ENCODE measurements at regions not wholly inside any gene's neighbourhood (a gene's known extent, or its start where the extent isn't known, plus 50 kb on each side); places are given as distances from the start of the nearest gene placed in this dataset.

DNA sequence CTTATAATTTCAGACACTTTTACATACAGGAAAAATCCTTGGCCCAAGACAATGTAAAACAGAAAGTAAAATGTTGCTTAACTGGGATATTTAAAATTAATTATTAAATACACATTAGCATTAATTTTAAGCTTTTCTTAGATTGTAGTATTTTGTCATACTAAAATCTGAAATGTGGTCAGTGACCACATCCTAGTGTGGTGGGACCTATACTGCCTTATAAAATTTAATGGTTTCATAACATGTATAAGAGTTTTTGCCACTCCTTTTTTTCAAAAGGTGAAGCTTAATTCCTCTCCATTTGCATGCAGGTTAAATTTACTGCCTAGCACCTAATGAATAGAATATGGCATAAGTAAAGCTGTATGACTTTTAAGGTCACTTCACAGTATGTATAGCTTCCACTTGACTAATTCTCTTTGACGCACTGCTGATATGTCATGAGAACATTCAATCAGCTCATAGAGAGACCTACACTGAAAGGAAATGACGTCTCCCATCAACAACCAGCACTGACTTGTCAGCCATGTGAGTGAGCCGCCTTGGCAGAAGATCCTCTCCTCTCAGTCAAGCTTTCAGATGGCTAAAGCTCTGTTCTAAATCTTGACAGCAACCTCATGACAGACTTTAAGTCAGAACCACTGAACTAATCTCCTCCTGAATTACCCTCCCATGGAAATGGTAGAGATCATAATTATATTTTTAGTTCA is 847.8 kb downstream of the SI start:
- DNase-seq = no peak

DNA sequence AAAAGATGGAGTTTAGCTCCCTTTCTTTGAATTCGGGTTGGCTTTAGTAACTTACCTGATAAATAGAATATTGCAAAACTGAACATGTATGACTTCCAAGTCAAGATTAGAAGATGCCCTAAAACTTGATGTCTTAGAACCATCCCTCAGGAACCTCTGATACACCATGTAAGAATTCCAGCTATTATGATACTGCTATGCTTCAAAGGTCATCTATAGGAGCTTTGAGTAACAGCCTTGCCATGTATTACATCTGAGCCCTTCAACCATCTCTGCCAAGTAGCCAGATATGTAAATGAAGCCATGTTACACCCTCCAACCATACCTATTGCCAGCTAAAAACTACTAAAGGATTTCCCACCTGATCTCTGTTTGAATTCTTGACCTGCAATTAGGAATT is 854.2 kb downstream of the SI start:
- DNase-seq = no peak

DNA sequence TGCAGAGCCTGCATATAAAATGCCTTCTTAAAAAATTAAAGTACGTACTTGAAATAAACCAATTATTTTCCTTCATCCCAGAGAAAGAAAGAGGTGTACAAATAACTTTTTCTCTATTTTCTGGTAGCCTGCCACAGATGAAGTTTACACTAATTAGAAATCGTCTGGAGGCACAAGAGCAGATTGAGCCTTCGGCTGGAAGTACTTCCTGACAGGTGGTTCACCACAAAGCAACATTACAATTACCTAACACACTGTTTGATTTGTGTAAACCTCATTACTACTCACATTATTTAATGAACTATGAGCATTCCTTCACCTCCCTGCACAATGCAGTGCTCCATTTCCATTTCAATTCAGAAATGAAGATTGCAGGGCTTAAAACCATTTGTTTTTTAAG is 856.1 kb downstream of the SI start:
- no peak for DNase-seq

DNA sequence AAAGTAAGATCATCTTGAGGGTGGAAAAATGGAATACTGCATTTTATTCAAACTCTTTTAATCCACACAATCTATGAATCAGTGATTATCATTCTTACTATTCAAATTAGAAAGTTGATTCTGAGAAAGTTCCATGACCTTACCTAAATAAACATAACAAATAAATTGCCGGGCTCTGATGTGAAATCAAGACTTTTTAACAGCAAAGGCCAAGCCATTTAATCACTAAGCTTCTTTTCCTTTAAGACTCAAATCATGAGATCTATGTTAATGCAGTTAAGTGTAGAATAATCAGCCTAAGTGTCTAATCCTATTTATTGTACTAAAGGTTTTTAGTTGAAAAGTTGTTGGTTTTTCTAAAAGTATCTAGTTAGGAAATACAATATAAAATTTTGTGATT is 857.0 kb downstream of the SI start:
- DNase-seq = no peak

DNA sequence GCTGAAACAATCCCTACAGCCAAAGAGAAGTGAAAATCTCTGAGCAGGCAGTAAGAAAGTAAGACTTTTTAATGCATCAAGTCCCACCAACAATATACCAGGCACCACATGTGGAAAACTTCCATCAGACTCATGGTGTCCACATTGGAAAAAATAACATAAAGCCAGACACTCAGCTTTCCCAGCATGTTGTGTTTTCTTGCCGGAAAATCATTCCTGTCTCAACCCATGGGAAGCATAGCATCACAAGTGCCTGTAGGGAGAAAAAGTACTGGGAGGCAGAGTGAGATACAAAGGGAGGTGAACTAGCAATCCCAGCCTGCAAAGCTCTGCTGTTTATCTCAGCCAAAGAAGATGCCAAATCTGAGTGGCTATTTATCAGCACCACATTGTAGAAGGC is 868.9 kb downstream of the SI start:
- DNase-seq = no peak

DNA sequence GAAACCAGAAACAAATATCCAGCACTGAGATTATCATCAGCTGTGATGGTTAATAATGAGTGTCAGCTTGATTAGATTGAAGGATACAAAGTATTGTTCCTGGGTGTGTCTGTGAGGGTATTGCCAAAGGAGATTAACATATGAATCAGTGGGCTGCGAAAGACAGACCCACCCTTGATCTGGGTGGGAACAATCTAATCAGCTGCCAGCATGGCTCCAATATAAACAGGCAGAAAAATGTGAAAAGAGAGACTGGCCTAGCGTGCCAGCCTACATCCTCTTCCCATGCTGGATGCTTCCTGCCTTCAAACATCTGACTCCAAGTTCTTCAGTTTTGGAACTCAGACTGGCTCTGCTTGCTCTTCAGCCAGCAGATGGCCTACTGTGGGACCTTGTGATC is 869.5 kb downstream of the SI start:
- no peak for DNase-seq

DNA sequence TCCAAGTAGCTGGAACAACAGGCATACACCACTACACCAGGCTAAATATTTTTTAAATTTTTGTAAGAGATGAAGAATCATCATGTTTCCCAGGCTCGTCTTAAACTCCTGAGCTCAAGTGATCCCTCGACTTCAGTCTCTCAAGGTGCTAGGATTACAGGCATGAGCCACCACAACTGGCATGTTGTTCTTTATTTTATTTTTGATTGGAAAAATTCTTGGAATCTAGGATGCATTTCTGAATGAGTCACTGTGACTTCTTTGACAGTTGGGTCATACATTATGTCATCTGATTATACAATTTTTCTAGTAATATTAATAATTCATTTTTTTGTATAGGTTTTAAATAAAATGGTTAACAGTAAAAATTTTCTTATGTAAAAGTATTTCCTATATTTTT is 870.2 kb downstream of the SI start:
- no peak for DNase-seq

DNA sequence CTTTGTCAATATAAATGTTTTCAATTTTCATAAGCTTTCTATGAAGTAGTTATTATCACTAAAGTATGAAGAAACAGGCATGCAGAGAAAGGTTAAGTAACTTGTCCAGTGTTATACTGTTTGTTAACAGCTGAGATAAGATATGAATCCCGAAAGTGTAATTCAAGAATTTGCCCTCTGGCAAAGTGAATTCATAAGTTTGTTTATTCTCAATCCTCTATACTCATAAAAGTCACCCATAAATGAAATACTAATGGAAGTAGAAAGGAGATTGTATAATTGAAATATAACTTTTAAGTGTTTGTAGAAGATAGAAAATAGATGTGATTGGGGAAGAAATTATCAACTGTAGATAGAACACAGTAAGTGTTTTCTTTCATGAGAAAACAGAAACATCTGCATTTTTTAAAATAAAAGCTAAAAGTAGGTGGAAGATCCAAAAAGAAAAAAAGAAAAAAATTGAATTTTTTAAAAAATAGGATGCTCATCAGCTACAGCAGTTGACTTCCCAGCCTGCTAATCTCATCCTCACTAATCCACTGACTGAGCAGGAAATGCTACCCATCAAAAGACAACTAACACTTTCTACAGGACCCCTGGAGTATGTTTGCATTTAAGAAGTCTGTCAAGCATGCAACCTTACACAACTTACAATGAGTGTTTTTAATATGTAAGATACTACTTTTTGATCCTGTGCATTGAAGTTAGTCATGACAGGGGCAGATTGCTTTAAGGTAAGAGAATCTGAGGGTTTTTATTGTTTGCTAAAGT is 878.1 kb downstream of the SI start:
- DNase-seq = no peak

DNA sequence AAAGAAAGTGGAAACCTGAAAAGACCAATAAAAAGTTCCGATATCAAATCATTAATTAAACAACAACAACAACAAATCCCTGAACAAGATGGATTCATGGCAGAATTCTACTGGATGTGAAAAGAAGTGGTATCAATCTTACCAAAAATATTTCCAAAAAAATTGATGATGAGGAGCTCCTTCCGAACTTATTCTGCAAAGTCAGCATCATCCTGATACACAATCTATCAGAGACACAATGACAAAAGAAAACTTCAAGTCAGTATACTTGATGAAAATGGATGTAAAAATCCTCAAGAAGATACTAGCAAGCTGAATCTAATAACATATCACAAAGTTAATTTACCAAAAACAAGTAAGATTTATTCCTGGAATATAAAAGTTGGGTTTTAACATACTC is 881.8 kb downstream of the SI start:
- no peak for DNase-seq

DNA sequence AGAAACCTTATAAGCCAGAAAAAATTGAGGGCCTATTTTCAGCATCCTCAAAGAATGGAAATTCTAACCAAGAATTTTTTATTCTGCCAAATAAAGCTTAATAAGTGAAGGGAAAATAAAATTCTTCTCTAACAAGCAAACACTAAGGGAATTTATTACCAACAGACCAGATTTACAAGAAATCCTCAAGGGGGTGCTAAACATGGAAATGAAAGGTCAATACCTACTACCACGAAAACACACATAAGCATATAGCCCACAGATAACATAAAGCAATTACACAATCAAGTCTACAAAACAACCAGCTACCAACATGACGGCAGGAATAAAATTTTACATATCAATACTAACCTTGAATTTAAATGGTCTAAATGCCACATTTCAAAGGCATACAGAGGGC is 883.5 kb downstream of the SI start:
- no peak for DNase-seq

DNA sequence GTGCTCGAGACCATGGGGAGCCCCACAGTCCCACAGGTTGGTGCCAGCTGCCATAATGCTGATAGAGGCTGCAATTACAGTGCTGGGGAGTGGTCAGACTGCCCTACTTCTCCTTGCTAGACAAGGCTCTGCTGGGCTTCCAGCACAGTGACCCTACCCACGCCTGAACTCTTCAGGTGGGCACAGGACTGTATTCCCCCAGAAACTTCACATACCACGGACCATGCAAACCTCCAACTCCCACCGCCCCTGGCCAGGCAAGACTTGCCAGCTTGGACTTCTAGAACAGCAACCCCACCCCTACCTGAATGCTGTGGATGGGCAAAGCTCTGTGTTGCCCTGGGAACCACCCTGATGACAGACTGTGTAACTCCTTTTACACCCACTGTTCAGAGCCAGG is 885.3 kb downstream of the SI start:
- no peak for DNase-seq

DNA sequence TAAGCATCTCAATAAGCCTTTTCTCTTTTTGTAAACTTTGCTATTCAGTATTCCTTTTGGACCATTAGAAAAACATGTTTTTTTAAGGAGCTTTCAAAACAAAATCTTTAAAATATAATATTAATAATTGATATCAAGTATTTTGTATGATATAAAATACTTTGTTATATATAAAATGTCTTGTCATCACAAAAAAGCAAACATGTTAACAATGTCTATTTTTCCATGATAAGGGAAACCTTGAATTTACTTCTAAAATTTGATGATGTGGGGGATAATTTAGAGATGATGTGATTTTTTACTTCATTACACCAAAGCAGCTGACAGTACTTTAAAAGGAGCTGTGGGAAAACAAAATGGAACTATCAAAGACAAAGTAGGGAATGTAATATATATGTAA is 887.7 kb downstream of the SI start:
- DNase-seq = no peak

DNA sequence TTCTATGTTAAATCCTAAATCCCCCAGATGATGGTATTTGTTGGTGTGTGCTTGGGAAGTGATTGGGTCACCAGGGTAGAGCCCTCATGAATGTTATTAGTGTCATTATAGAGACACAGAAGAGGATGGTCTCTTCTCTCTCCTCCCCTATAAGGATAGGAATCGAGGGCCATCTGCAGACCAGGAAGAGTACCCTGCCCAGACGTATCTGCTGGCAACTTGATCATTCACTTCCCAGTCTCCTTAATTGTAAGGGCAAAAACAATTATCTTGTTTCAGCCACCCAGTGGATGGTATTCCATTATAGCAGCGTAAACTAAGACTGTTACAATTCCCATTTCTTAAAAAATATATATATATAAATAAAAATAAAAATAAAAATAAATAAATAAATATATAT is 892.2 kb downstream of the SI start:
- DNase-seq = no peak

DNA sequence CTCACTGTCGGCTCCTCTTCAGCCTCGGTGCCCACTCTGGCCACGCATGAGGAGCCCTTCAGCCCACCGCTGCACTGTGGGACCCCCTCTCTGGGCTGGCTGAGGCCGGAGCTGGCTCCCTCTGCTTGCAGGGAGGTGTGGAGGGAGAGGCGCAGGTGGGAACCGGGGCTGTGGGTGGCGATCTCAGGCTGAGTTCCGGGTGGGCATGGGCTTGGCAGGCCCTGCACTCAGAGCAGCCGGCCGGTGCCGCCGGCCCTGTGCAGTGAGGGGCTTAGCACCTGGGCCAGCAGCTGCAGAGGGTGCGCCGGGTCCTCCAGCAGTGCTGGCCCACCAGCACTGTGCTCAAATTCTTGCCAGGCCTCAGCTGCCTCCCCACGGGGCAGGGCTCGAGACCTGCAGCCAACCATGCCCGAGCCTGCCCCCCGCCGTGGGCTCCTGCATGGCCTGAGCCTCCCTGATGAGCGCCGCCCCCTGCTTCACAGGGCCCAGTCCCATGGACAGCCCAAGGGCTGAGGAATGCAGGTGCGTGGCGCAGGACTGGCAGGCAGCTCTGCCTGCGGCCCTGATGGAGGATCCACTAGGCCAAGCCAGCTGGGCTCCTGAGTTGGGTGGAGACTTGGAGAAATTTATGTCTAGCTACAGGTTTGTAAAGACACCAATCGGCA is 899.1 kb downstream of the SI start:
- DNase-seq = no peak

DNA sequence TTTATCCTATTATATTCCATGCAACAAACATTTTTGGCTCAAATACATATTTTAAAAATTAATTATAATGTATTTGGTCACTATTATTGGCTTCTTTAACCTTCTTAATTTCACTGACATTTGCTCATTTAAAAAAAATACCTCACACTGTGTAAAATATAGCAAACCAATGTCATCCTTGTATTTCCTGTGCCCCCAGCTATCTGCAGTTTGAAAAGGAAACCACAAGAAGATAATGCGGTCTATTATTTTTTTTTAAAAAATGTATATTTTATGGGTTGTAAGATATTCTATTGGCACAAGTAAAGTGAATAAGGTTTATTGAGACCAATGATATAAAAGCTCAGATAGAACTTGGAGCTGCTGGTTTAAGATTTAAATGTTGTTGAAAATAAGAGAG is 904.2 kb downstream of the SI start:
- DNase-seq = no peak

DNA sequence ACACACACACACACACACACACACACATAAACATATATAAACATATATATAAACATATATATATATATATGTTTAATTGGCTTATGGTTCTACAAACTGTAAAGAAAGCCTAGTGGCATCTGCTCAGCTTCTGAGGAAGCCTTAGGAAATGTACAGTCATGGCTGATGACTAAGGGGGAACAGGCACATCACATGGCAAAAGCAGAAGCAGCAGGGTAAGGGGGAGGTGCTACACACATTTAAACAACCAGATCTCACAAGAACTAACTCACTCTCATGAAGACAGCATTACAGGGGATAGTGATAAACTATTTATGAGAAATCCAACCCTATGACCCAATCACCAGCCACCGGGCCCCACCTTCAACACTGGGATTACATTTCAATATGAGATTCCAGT is 922.9 kb downstream of the SI start:
- no peak for DNase-seq

DNA sequence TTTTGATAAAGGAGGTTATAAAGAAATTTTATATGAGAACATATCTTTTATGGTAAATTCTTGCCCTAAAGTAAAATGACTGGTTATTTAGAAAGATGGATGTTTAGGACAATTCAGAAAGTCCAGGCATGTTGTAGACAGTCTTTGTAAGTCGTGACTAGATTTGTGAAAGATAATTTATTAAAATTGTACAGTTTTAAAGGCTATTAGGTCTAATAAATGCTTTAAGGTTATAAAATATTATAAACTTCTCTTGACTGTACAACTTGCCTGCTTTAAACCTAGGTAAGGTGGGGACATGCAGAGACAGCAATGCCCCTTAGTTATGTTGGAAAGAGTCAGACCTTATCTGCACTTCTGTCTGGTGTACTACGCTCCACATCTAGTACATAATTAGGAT is 933.5 kb downstream of the SI start:
- no peak for DNase-seq

DNA sequence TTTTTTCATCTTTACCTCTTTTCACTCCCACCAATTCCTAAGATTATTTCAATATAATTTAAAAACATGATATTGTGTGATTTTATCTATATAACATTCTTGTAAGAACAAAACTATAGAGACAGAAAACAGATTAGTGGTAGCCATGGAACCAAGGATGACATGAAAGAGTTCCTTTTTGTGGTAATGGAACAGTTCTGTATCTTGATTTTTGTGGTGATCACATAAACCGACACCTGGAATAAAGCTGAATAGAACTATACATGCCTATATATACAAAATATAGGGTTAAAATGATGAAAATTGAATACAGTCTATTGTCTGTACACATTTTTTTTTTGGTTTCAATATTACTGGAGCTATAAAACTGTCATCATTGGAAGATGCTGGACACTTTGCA is 945.4 kb downstream of the SI start:
- no peak for DNase-seq

DNA sequence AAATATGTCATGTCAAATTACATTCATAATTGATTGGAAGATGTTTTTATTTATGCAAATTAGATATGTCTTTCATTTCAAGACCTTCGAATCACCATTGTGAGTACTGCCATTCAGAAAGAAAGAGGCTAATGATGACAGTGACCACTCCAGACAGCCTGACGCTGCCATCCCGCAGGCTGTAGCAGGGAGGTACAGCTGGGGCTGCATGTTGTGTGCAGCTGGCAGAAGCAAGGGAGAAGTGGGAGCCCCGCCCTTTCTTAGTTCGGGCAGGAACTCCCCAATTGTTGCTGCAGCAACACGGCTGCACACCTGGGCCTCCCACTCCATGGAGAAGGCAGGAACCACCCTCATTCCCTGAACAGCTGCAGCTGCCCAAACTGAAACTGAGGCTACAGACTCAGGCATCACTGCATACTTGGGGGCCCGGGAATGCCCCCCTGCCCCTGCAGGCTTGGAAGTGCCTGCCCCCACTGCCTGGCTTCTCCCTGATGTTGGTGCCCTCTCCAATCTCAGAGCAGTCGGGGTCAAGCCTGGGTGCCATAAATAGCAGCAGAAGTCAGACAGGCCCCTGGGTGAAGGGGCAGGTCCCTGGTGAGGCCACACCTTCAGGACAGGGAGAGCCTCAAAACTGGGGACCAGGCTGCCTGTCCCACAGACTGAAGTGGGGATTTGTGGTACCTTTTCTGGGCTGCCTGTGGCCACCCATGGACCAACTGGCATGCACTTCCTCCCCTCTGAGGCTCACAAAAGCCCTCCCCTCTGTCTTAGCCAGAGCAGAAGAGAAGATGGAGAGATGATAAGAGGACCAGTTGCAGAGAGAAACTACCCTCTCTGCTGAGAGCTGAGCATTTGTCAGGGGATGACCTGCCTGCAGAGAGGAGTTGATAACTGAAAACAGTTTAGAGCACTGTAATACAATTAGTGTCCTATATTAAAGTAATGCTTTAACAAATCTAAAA is 964.6 kb downstream of the SI start:
- DNase-seq = no peak

DNA sequence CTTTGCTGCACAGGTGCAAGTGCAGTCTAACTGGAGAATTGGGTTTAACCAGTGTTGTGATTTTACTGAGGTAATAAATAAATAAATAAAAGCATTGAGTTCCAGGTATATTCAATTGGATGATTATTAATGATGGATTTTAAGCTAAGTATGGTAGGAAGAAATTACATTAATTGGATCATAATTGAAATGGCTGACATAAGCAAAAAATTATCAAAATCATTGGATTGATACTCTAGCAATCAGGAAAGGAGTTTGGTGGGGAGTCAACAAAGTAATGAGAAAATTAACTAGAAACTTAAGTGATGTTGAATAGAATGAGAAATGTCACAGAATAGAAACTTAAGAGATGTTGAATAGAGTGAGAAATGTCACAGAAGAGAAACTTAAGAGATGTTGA is 981.9 kb downstream of the SI start:
- DNase-seq = no peak

DNA sequence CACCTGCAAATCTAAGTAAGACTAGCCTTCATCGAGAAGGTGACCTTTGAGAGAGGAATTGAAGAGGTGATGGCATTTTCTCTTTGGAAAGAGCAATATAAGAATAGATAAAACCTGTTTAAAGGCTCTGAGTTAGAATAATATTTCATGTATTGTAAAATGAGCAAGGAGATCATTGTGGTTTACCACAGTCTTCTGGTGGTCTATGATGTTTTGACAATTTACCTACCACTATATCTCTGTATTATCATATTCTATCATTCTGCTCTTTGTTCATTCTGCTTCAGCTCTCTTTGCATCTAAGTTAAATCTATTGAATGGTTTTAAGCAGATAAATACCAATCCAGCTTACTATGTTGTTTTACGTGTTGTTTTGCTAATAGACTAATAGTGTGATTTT is 982.3 kb downstream of the SI start:
- no peak for DNase-seq

DNA sequence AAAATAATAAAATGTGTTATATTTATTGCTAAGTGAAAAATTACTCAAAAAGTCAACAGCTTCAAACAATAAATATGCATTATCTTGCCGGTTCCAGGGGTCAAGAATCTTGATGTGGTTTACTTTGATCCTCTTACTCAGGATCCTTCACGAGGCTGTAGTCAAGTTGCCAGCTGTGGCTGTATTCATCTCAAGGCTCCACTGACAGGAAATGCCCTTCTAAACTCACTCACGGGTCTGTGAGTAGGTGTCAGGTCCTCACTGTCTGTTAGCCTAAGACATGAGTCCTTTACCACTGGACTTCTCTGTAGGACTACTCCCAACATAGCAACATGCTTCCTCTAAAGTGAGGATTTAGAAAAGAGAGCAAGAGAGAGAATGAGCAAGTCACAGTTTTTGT is 983.0 kb downstream of the SI start:
- no peak for DNase-seq

DNA sequence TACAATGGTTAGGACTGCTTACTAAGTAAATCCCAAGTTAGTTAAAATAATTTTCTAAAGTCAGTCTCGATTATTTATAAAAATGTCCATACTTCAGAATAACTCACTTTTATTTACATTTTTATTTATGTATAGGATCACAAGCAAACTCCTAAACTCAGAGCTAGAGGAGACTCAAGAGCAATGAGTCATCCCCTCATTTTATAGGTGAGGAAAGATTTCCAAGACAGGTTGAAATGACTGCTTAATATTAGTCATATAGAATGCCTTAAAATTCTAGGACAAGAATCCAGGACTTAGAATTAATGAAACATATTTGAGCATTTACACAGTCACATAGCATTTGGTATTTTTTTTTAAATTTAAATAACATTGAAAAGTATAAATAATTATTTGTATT is 983.8 kb downstream of the SI start:
- DNase-seq = no peak

Measured in right hindlimb (tissue), 1 donor.